Fibroblast of lung (primary cell): ENCODE measurements at regions not wholly inside any gene's neighbourhood (a gene's known extent, or its start where the extent isn't known, plus 50 kb on each side); places are given as distances from the start of the nearest gene placed in this dataset.

ENCODE experiments used
- DNase-seq, 2 donors: peaks; one replicate each; pipeline versions ENCODE4 v3.0.0 to v3.0.0-alpha.2; 2010; ENCODE audit warnings: low read depth in 2 of 2
- H2AFZ ChIP-seq: 2 replicates; pipeline ENCODE4 v1.5.1; 2012; ENCODE audit warnings: low read length, control low read depth, inconsistent platforms
- H3K27ac ChIP-seq: 2 replicates; pipeline ENCODE4 v1.5.1; 2011; ENCODE audit warnings: low read length, control low read depth; ENCODE audit not compliant: insufficient read depth
- H3K27me3 ChIP-seq: 2 replicates; pipeline ENCODE4 v1.5.1; 2011; ENCODE audit warnings: mild to moderate bottlenecking, low read length; ENCODE audit not compliant: control insufficient read depth, insufficient read depth
- H3K36me3 ChIP-seq: 2 replicates; pipeline ENCODE4 v1.5.1; 2011; ENCODE audit warnings: low read length; ENCODE audit not compliant: control insufficient read depth, insufficient read depth
- H3K4me1 ChIP-seq: 2 replicates; pipeline ENCODE4 v1.5.1; 2011; ENCODE audit warnings: low read length; ENCODE audit not compliant: control insufficient read depth, insufficient read depth; ENCODE audit errors: extremely low read depth
- H3K4me2 ChIP-seq: 2 replicates; pipeline ENCODE4 v1.5.1; 2011; ENCODE audit warnings: low read length, control low read depth; ENCODE audit not compliant: insufficient read depth; ENCODE audit errors: extremely low read depth
- H3K4me3 ChIP-seq, 4 experiments: fragments of 200-600 bp in 1 of 4; sonication (generic) in 1 of 4; replicated peaks in 1 of 4; 2 replicates each; pipeline ENCODE4 v1.5.1; 2011 to 2016; ENCODE audit warnings: low read length in 4 of 4, low read depth in 3 of 4, mild to moderate bottlenecking in 3 of 4, control low read depth in 2 of 4, inconsistent platforms in 1 of 4, mixed read lengths in 1 of 4; ENCODE audit not compliant: insufficient read depth in 1 of 4; ENCODE audit errors: control extremely low read depth in 1 of 4
- H3K79me2 ChIP-seq: 2 replicates; pipeline ENCODE4 v1.5.1; 2012; ENCODE audit warnings: mild to moderate bottlenecking, low read length, inconsistent platforms; ENCODE audit not compliant: control insufficient read depth, insufficient read depth
- H3K9ac ChIP-seq: 2 replicates; pipeline ENCODE4 v1.5.1; 2011; ENCODE audit warnings: mild to moderate bottlenecking, low read length, control low read depth; ENCODE audit not compliant: insufficient read depth
- H3K9me3 ChIP-seq: 2 replicates; pipeline ENCODE4 v1.5.1; 2012; ENCODE audit warnings: low read depth, low read length; ENCODE audit not compliant: control insufficient read depth, insufficient read depth
- H4K20me1 ChIP-seq: 2 replicates; pipeline ENCODE4 v1.5.1; 2011; ENCODE audit warnings: low read length; ENCODE audit not compliant: control insufficient read depth, insufficient read depth; ENCODE audit errors: extremely low read depth
- EZH2 ChIP-seq: IDR thresholded peaks from 2 replicates; pipeline ENCODE4 v1.5.1; 2012; ENCODE audit warnings: low read length, control low read depth, mild to moderate bottlenecking; ENCODE audit errors: missing control alignments
- TF ChIP-seq, protein P1 (sequence below), 2 donors: IDR thresholded peaks in 1 of 2; conservative IDR thresholded peaks in 1 of 2; 1 replicate in 1 of 2; 2 replicates in 1 of 2; pipeline ENCODE4 v1.5.1; 2011 to 2012; ENCODE audit warnings: low read length in 2 of 2, control low read depth in 1 of 2, inconsistent platforms in 1 of 2, low read depth in 1 of 2, mild to moderate bottlenecking in 1 of 2

DNA sequence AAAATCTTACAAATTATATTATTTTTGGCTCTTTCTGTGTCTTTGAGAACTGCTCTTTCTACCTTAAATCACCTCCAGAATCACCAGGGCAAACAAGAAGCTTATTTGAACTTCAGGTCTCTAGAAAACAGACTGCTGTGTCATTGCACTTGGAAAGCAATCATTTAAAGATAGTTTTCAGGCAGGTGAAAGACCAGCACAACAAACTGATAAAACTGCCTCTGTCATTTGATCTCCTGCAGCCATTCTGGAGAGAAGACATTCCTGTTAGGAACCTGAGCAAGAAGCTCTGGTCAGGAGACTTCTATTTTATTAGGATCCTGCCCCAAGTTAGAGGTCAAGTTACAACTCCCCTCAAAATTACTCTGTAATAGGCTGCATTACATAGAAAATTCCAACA, 50.7 kb upstream of the AP4E1 start:
- Histone ChIP-seq H4K20me1 (no peaks in the 10 kb centered on the region), H3K4me1 (no peaks in the 10 kb centered on the region), H3K79me2 (no peaks in the 10 kb centered on the region), H3K36me3 (no peaks in the 10 kb centered on the region), H3K27me3 (peaks cover 5% of the 10 kb centered on the region), H3K9me3 (no peaks in the 10 kb centered on the region), H3K4me2 (no peak overlapping the region), H3K27ac (no peak overlapping the region), H3K4me3 (no peak overlapping the region), H2AFZ (no peak overlapping the region), H3K9ac (no peak overlapping the region)
- TF ChIP-seq, protein P1, sequence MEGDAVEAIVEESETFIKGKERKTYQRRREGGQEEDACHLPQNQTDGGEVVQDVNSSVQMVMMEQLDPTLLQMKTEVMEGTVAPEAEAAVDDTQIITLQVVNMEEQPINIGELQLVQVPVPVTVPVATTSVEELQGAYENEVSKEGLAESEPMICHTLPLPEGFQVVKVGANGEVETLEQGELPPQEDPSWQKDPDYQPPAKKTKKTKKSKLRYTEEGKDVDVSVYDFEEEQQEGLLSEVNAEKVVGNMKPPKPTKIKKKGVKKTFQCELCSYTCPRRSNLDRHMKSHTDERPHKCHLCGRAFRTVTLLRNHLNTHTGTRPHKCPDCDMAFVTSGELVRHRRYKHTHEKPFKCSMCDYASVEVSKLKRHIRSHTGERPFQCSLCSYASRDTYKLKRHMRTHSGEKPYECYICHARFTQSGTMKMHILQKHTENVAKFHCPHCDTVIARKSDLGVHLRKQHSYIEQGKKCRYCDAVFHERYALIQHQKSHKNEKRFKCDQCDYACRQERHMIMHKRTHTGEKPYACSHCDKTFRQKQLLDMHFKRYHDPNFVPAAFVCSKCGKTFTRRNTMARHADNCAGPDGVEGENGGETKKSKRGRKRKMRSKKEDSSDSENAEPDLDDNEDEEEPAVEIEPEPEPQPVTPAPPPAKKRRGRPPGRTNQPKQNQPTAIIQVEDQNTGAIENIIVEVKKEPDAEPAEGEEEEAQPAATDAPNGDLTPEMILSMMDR (conservative IDR thresholded peaks at IDR 0.05 in 1 of 2, IDR thresholded peaks at IDR 0.05 in 1 of 2; ENCODE audit: low read depth in 1 of 2, low read length in 2 of 2), result no peak
- no peak for TF ChIP-seq EZH2
- no peak for DNase-seq

DNA sequence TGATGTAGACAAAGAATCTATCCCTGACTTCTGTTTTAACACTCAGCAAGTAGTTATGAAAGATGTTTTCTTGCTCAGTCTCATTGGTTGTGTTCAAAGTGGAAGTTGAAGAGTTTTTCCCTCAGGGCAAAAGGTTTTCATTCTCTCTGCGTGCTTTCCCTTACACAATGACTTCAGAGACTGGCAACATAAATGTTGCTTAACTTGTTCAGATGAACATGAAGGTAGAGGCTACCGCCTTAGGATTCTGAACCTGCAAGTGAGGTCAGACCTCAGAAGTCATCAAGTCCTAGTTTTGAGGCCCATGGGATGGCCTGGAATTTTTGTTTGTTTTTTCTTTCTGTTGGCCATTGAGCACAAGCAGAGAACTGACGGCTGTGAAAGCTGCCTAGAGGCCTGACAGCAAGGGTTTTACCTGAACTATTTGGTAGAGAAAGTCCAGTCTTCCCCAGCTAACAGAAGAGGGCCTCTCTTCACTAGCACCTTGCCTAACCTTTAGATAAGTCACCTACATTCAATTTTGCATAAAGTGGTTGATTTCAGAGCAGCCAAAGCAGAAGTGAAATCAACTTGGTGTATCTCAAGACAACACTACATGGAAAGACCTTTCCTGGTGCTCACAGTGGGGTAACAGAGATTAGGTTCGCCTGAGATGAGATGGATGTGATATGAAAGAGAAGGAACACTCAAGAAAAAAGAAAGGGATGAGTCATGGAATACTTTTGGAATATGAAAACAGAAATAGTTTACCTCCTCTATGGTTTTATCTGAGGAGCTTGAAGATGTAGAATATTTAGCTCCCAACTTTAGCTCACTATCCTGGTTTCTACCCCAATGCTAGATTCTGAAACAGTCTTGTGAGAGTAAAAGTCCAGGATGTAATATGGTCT, 53.6 kb upstream of the AP4E1 start:
- no peak for TF ChIP-seq EZH2
- TF ChIP-seq, protein P1 (conservative IDR thresholded peaks at IDR 0.05 in 1 of 2, IDR thresholded peaks at IDR 0.05 in 1 of 2; ENCODE audit: low read depth in 1 of 2, low read length in 2 of 2), result no peak
- no peak overlapping the region for H3K27ac ChIP-seq
- no peaks in the 10 kb centered on the region for H3K9me3 ChIP-seq
- H3K4me3 ChIP-seq, result no peak overlapping the region
- H3K4me1 ChIP-seq, result no peaks in the 10 kb centered on the region
- no peak overlapping the region for H2AFZ ChIP-seq
- no peaks in the 10 kb centered on the region for H3K36me3 ChIP-seq
- H3K9ac ChIP-seq, result no peak overlapping the region
- H3K27me3 ChIP-seq, result peaks cover 5% of the 10 kb centered on the region
- no peak overlapping the region for H3K4me2 ChIP-seq
- no peaks in the 10 kb centered on the region for H3K79me2 ChIP-seq
- no peaks in the 10 kb centered on the region for H4K20me1 ChIP-seq
- no peak for DNase-seq

DNA sequence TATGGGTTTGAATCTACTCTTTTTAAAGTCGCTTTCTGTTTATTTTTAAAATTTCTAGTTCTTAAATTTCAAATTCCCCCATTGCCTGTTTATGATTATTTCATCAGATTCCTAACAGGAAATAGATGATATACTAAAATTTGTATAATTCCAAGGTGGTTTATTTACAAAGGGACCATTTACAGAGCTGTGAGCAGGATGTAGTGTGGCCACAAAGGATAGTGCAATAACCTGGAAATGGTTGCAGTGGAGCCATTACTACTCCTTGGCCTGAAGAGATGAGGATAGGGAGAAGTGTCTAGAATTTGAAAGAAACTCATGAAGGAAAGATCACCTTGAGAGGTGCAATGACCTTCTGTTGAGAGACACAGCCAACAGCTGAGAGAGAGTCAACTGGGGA, 58.5 kb upstream of the AP4E1 start:
- H3K4me3 ChIP-seq, result no peak overlapping the region
- H3K9me3 ChIP-seq, result no peaks in the 10 kb centered on the region
- H2AFZ ChIP-seq, result no peak overlapping the region

More for the DNA sequence above, 58.5 kb upstream of the AP4E1 start:
- H4K20me1 ChIP-seq, result no peaks in the 10 kb centered on the region
- H3K79me2 ChIP-seq, result no peaks in the 10 kb centered on the region
- no peaks in the 10 kb centered on the region for H3K36me3 ChIP-seq
- no peak for DNase-seq
- TF ChIP-seq EZH2, result no peak
- TF ChIP-seq, protein P1 (conservative IDR thresholded peaks at IDR 0.05 in 1 of 2, IDR thresholded peaks at IDR 0.05 in 1 of 2; ENCODE audit: low read depth in 1 of 2, low read length in 2 of 2), result no peak
- H3K9ac ChIP-seq, result no peak overlapping the region
- H3K27me3 ChIP-seq, result no peaks in the 10 kb centered on the region
- no peaks in the 10 kb centered on the region for H3K4me1 ChIP-seq
- H3K4me2 ChIP-seq, result no peak overlapping the region
- H3K27ac ChIP-seq, result no peak overlapping the region
